ENCODE measurements at regions not wholly inside any gene's neighbourhood (a gene's known extent, or its start where the extent isn't known, plus 50 kb on each side); places are given as distances from the start of the nearest gene placed in this dataset.
"Not testable (repeated sequence)": the region's sequence is repeated elsewhere in the genome, so short reads cannot be mapped to it uniquely, and the experiment has no call there.

- no peak for DNase-seq
Observed at GRCh38 chr12:104906695-104907094, 51.4 kb downstream of the SLC41A2 start.

GRCh38 chr12:104905446-104905845 is 52.6 kb downstream of the SLC41A2 start:
- DNase-seq, result not testable (repeated sequence)

DNA sequence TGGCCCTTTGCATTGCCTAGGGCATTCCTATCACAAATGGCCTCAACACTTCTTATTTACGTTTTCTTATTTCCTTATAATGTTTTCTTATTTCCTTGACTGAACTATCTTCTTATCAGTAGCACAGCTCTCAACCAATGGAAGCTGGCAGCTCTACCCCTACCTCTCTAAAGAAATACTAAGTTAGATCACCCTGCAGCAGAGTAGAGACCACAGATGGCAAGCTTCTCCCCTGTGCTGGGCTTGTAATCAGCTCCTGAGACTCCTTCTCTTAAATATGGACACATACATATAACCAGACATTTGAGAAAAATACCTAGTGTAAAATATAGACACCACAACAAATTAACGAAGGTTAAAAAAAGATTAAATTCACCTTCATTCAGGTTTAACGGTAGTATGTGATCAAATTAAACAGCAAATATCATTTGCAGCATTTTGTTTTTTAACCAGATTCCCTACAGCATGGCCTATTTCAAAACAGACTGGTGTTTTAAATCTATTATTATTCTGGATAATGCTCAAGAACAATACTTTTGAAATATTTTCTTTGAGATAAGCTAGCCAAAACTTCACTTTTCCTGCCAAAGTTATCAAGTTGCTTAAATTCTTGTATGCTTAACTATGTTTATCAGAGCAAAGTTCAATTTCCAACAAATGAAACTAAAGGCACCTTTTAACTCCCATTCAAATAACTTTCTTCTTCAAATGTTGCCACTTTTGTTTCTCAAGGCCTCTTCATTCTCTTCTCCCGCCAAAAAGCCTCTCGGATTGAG is 54.3 kb downstream of the SLC41A2 start:
- DNase-seq, result no peak

- no peak for DNase-seq
Observed at GRCh38 chr12:104902125-104902524, 56.0 kb downstream of the SLC41A2 start.

DNA sequence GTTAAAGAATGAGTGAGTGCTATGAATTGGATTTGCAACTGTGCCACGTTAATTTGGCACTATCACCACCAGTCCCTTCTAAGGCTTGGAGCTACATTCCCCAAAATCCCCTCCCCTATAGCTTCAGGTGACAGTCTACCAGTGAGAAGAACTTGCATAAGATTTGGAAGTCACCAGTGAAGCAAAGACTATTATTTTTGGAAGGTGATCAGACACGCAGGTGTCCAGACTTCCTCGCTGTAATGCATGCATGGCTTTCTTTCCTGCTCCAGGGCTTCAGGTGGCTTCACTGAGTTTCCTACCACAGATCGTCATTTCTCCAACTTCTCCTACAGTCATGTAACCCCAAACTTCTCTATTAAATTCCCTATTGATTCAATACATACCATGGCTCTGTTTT is 61.4 kb downstream of the SLC41A2 start:
- DNase-seq, result no peak

DNA sequence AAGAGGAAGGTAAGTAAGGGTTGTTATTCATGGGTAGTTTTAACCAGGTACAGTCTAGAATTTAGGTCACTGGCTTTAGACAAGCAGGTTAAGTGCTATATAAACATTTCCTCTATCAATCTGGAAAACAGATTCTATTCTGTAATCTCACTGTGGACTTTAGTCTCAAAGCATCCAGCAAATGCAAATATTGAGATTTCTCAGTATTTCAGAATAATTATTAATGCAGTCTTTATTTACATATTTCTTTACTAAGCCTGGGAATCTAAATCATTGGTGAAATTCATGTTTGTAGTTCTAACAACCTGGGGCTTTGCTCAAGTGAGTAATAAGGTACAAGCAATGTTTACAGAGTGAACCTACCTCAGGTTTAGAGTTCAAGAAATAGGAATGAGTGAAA is 61.9 kb downstream of the SLC41A2 start:
- DNase-seq, result no peak

- no peak for DNase-seq
Observed at GRCh38 chr12:104895415-104895814, 62.7 kb downstream of the SLC41A2 start.

DNA sequence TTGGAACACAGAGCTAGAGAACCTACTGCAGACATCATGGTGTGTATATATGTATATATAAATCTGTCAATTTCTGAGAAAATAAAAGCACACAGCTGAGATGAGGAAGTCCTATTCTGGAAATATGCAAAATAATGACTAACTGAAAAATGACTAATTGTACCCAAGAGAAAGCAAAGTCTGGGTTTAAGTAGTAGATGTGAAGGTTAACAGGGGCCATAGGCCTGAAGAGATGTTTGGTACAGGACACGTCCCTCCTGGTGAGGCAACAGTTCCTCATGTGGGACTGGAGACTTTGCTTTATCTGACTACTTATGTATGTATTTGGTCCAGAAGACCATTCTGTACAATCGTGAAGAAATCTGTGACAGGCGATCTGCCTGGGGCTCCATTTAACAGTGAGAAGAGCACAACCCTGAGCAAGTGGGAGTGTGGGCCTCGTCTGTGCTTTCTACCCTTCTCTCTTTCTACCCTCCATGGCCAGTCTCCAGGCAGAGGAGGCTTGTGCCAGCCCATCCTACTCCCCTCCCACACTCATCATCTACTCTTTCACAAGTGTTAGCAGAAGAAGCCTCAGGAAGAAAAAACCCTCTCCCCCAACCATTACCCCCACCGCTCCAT is 67.5 kb downstream of the SLC41A2 start:
- no peak for DNase-seq

- no peak for DNase-seq
Observed at GRCh38 chr12:104889735-104890134, 68.4 kb downstream of the SLC41A2 start.

- no peak for DNase-seq
Observed at GRCh38 chr12:104888892-104889291, 69.2 kb downstream of the SLC41A2 start.

GRCh38 chr12:104888481-104888880 is 69.6 kb downstream of the SLC41A2 start:
- DNase-seq, result no peak

GRCh38 chr12:104887452-104887851 is 70.6 kb downstream of the SLC41A2 start:
- DNase-seq, result no peak

- peak; percentile 8 for DNase-seq
Observed at GRCh38 chr12:104886418-104887401, 71.4 kb downstream of the SLC41A2 start.

DNA sequence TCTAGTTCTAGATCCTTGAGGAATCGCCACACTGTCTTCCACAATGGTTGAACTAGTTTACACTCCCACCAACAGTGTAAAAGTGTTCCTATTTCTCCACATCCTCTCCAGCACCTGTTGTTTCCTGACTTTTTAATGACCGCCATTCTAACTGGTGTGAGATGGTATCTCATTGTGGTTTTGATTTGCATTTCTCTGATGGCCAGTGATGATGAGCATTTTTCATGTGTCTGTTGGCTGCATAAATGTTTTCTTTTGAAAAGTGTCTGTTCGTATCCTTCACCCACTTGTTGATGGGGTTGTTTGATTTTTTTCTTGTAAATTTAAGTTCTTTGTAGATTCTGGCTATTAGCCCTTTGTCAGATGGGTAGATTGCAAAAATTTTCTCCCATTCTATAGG is 79.2 kb downstream of the SLC41A2 start:
- DNase-seq, result not testable (repeated sequence)

DNA sequence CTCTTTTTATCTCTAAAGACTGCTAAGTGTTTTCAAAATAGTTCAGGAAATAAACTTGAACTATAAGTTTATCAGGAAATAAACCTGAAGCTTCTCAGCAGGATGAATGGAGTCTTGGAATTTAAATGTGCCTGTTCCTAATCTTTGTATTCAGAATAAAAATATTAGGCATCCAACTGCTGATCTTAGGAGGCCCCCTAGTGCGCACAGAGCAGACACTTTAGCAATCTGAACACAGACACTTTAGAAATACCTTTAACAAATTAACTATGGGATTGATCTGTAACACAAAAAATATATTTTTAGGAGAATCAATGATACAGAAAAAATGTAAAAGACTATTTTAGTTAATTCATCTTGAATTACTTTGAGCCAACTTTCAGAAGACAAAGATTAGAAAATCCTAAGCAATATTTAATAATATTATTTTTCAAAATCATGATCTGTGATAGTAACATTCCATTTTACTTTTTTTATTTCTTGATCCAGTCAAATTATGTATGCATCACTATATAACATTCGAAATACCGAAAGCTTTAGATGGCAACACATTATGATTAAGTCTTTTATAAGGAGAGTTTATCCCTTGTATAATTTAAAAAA is 80.9 kb downstream of the SLC41A2 start:
- DNase-seq, result peak; percentile 20

GRCh38 chr12:104873374-104873773 is 84.7 kb downstream of the SLC41A2 start:
- no peak for DNase-seq

- no peak for DNase-seq
Observed at GRCh38 chr12:104870797-104871196, 87.3 kb downstream of the SLC41A2 start.

- DNase-seq, result no peak
Observed at GRCh38 chr12:104866291-104866690, 91.8 kb downstream of the SLC41A2 start.

DNA sequence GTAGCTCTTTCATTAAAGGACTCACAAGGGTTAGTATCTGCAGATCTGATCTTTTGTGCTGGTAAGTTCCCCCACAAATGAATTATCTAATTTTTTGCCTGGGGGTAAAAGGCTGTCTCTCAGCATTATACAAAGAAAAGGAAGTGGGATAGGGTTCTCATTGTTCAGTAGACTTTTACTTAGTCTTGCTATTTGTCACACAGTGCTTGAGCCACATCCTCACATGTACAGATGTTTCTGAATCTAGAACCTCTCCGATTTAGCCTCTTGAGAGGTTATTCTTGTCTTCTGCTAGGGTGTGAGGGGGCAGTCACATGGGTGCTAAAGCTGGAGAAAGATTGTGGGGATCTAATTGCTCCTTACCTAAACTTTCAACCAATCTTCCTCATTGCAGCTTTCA is 93.0 kb downstream of the SLC41A2 start:
- DNase-seq, result no peak

DNA sequence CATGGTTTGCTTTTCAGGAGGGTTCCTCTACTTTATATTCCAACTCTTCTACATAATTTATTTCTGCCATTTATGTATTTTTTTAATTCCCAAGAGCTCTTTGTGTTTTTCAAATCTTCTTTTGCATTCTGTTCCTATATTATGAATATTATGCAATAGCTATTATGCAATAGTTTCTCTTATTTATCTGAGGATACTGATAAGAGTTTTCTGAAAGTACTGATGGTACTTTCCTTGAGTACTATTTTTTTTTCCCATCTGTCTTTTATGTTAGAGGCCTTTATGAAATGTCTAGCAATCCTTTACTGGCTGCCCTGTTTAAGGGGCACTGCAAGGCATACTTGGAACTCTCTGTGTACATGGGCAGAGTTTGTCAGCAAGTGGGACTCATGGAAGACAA is 93.4 kb downstream of the SLC41A2 start:
- no peak for DNase-seq

- DNase-seq, result no peak
Observed at GRCh38 chr12:104863296-104863948, 94.7 kb downstream of the SLC41A2 start.

Data from amniotic stem cell (primary cell).